Panc1 (cell line): ENCODE measurements at regions not wholly inside any gene's neighbourhood (a gene's known extent, or its start where the extent isn't known, plus 50 kb on each side); places are given as distances from the start of the nearest gene placed in this dataset.

Source experiments
- ATAC-seq: fragments of 200-7000 bp; cut with Tn5 transposase; 2 replicates; pipeline ENCODE4 v1.9.1; 2020; ENCODE audit warnings: mild to moderate bottlenecking, moderate library complexity
- BruUV-seq: library from RNA; stranded (reverse); fragments of 400-500 nt; replicated peaks from 2 replicates; lab custom pipeline; 2021; lab: Mats Ljungman, UMichigan
- CTCF ChIA-PET: fragments of 300-600 bp; sonication (Branson Sonifier 250); formaldehyde crosslinking; loops from one replicate; lab custom pipeline; 2022; ENCODE audit warnings: antibody characterized with exemption; lab: Charles Lee
- POLR2A ChIA-PET: fragments of 300-600 bp; sonication (Branson Sonifier 250); formaldehyde crosslinking; loops from one replicate; lab custom pipeline; 2022; ENCODE audit warnings: antibody characterized with exemption; lab: Charles Lee
- DNase-seq: peaks from one replicate; pipeline ENCODE4 v3.0.0-alpha.2; 2010; ENCODE audit warnings: low read depth, low spot score
- H3K27ac ChIP-seq: 2 replicates; pipeline ENCODE4 v1.5.1; 2011; ENCODE audit warnings: mild to moderate bottlenecking, low read length, inconsistent platforms
- H3K27me3 ChIP-seq: fragments of 200-500 bp; sonication (Bioruptor generic); 2 replicates; pipeline ENCODE4 v1.6.0; 2014; ENCODE audit warnings: low read length, inconsistent platforms; ENCODE audit not compliant: control insufficient read depth, insufficient read depth
- H3K36me3 ChIP-seq: fragments of 200-500 bp; sonication (Bioruptor generic); 2 replicates; pipeline ENCODE4 v1.5.1; 2014; ENCODE audit warnings: inconsistent platforms, mild to moderate bottlenecking, low read length, moderate library complexity; ENCODE audit not compliant: control insufficient read depth, insufficient read depth
- H3K4me1 ChIP-seq: 2 replicates; pipeline ENCODE4 v1.5.1; 2011; ENCODE audit warnings: inconsistent platforms, mild to moderate bottlenecking, low read length, moderate library complexity; ENCODE audit not compliant: control insufficient read depth, insufficient read depth
- H3K4me3 ChIP-seq, 2 experiments: 2 replicates each; pipeline ENCODE4 v1.5.1; 2011 to 2012; ENCODE audit warnings: low read depth in 2 of 2, low read length in 2 of 2, mild to moderate bottlenecking in 2 of 2, inconsistent platforms in 1 of 2, moderate library complexity in 1 of 2
- H3K9me3 ChIP-seq: fragments of 200-500 bp; sonication (Bioruptor generic); 2 replicates; pipeline ENCODE4 v1.5.1; 2014; ENCODE audit warnings: low read depth, mild to moderate bottlenecking, inconsistent platforms, low read length, moderate library complexity; ENCODE audit not compliant: control insufficient read depth, insufficient read depth
- POLR2AphosphoS5 ChIP-seq: IDR thresholded peaks from 2 replicates; pipeline ENCODE4 v1.6.1; 2012; ENCODE audit warnings: mild to moderate bottlenecking, low read depth, low read length, moderate library complexity
- SIN3A ChIP-seq: IDR thresholded peaks from 2 replicates; pipeline ENCODE4 v1.6.1; 2012; ENCODE audit warnings: low read depth, mild to moderate bottlenecking, low read length, moderate library complexity, borderline replicate concordance; ENCODE audit not compliant: insufficient read depth
- TCF7L2 ChIP-seq: IDR thresholded peaks from 2 replicates; pipeline ENCODE4 v1.6.1; 2011; ENCODE audit warnings: mild to moderate bottlenecking, low read depth, low read length, inconsistent platforms
- in situ Hi-C: cut with HindIII; loops from 2 replicates; pipeline ENCODE4 v1.10.0; 2016; ENCODE audit warnings: low sequenced_read_pairs, low pct_unique_long_range_greater_than_20kb
- intact Hi-C: fragments of 100-400 bp; cut with micrococcal nuclease; formaldehyde crosslinking; loops from one replicate; pipeline ENCODE4 v1.10.0; 2022; ENCODE audit not compliant: unreplicated experiment
- TF ChIP-seq, protein P1 (sequence below), 2 experiments: IDR thresholded peaks; 2 replicates each; pipeline ENCODE4 v1.6.1; 2011 to 2012; ENCODE audit warnings: low read depth in 2 of 2, control low read depth in 1 of 2, low read length in 1 of 2, mild to moderate bottlenecking in 1 of 2, moderate library complexity in 1 of 2; ENCODE audit not compliant: insufficient read depth in 1 of 2
- TF ChIP-seq, protein P2 (sequence below): fragments of 450-650 bp; IDR thresholded peaks from 2 replicates; pipeline ENCODE4 v1.5.1; 2017; ENCODE audit warnings: mild to moderate bottlenecking

DNA sequence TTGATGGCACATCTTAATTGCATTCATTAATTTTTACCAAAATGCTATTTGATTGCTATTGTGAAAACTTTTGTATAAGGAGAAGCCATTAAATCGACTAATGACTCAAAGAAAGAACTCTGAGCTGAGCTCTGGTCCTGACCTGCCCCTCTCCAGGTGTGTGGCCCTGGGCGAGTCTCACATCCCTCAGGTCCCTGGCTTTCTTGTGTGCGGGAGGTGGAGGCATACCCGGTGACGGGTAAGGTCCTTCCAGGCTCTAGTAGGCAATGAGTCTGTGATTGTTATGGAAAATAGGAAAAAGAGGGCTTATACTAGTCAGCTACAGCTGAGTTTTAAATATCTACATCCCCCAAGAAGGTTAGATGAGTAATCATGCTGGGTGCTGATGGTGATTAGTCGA, 248.1 kb downstream of the GATA3 start:
- DNase-seq (no peak), ATAC-seq (no peak)
- ChIA-PET POLR2A (no interaction called here), CTCF (no interaction called here)
- in situ Hi-C loops = no loop called here
- H3K4me1 ChIP-seq = no peaks in the 10 kb centered on the region
- no peaks in the 10 kb centered on the region for H3K36me3 ChIP-seq
- no peaks in the 10 kb centered on the region for H3K9me3 ChIP-seq
- TF ChIP-seq, protein P1, sequence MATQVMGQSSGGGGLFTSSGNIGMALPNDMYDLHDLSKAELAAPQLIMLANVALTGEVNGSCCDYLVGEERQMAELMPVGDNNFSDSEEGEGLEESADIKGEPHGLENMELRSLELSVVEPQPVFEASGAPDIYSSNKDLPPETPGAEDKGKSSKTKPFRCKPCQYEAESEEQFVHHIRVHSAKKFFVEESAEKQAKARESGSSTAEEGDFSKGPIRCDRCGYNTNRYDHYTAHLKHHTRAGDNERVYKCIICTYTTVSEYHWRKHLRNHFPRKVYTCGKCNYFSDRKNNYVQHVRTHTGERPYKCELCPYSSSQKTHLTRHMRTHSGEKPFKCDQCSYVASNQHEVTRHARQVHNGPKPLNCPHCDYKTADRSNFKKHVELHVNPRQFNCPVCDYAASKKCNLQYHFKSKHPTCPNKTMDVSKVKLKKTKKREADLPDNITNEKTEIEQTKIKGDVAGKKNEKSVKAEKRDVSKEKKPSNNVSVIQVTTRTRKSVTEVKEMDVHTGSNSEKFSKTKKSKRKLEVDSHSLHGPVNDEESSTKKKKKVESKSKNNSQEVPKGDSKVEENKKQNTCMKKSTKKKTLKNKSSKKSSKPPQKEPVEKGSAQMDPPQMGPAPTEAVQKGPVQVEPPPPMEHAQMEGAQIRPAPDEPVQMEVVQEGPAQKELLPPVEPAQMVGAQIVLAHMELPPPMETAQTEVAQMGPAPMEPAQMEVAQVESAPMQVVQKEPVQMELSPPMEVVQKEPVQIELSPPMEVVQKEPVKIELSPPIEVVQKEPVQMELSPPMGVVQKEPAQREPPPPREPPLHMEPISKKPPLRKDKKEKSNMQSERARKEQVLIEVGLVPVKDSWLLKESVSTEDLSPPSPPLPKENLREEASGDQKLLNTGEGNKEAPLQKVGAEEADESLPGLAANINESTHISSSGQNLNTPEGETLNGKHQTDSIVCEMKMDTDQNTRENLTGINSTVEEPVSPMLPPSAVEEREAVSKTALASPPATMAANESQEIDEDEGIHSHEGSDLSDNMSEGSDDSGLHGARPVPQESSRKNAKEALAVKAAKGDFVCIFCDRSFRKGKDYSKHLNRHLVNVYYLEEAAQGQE (IDR thresholded peaks at IDR 0.05; ENCODE audit: insufficient read depth in 1 of 2, low read depth in 2 of 2, low read length in 1 of 2) = no peak
- TF ChIP-seq POLR2AphosphoS5 = no peak
- no peak for TF ChIP-seq SIN3A
- no peak for TF ChIP-seq TCF7L2
- TF ChIP-seq, protein P2, sequence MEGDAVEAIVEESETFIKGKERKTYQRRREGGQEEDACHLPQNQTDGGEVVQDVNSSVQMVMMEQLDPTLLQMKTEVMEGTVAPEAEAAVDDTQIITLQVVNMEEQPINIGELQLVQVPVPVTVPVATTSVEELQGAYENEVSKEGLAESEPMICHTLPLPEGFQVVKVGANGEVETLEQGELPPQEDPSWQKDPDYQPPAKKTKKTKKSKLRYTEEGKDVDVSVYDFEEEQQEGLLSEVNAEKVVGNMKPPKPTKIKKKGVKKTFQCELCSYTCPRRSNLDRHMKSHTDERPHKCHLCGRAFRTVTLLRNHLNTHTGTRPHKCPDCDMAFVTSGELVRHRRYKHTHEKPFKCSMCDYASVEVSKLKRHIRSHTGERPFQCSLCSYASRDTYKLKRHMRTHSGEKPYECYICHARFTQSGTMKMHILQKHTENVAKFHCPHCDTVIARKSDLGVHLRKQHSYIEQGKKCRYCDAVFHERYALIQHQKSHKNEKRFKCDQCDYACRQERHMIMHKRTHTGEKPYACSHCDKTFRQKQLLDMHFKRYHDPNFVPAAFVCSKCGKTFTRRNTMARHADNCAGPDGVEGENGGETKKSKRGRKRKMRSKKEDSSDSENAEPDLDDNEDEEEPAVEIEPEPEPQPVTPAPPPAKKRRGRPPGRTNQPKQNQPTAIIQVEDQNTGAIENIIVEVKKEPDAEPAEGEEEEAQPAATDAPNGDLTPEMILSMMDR = no peak
- H3K27ac ChIP-seq = no peak overlapping the region
- intact Hi-C loops = no loop called here
- H3K4me3 ChIP-seq = no peak overlapping the region
- H3K27me3 ChIP-seq = 0 out of 2 replicates have a peak, but pooled peaks cover 2% of the 10 kb centered on the region
- BruUV-seq = no TSS peak

DNA sequence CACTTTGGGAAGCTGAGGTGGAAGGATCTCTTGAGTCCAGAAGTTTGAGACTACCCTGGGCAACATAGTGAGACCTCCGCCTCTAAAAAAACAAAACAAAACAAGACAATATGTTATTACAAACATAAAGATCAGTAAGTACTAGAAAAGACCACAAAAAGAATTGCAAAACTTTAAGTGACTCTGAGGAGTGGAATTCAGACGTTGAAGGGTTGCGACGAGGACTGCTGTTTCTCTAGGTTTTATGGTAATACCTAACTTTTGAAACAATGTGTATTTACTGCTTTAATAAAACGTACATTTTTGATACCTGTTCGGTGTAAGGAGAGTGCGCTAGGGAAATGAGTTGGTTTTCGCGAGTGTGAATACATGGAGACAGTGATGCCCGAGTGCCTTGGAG, 250.4 kb downstream of the GATA3 start:
- H3K4me3 ChIP-seq = no peak overlapping the region
- no peaks in the 10 kb centered on the region for H3K9me3 ChIP-seq
- no TSS peak for BruUV-seq
- H3K27me3 ChIP-seq = 0 out of 2 replicates have a peak, but pooled peaks cover 2% of the 10 kb centered on the region
- DNase-seq (no peak), ATAC-seq (no peak)
- in situ Hi-C loops = no loop called here
- POLR2A ChIA-PET = no interaction called here
- no peaks in the 10 kb centered on the region for H3K36me3 ChIP-seq
- intact Hi-C loops = no loop called here
- no peak overlapping the region for H3K27ac ChIP-seq
- no peaks in the 10 kb centered on the region for H3K4me1 ChIP-seq
- CTCF ChIA-PET = no interaction called here
- no peak for TF ChIP-seq TCF7L2
- TF ChIP-seq, protein P2 = no peak
- TF ChIP-seq, protein P1 (IDR thresholded peaks at IDR 0.05; ENCODE audit: insufficient read depth in 1 of 2, low read depth in 2 of 2, low read length in 1 of 2) = no peak
- TF ChIP-seq POLR2AphosphoS5 = no peak
- TF ChIP-seq SIN3A = no peak
